Gastrocnemius medialis (tissue), 4 donors: ENCODE measurements at regions not wholly inside any gene's neighbourhood (a gene's known extent, or its start where the extent isn't known, plus 50 kb on each side); places are given as distances from the start of the nearest gene placed in this dataset.

ENCODE experiments used
- ATAC-seq, 2 donors: fragments of 150-250 bp; one replicate each; pipeline ENCODE4 v1.9.1; 2016
- DNase-seq, 2 donors: peaks; one replicate each; pipeline ENCODE4 v3.0.0-alpha.2; 2019
- H3K27ac ChIP-seq, 4 donors: fragments of 200-600 bp; sonication (generic); 1 replicate in 1 of 4; 2 replicates in 3 of 4; pipeline ENCODE4 v1.5.1; 2016 to 2018; ENCODE audit warnings: mild to moderate bottlenecking in 2 of 4, moderate library complexity in 1 of 4
- H3K27me3 ChIP-seq, 3 donors: fragments of 200-600 bp; sonication (generic) in 2 of 3; 1 replicate in 1 of 3; 2 replicates in 2 of 3; pipeline versions ENCODE4 v1.5.1 to v1.6.0; 2016 to 2019; ENCODE audit warnings: mild to moderate bottlenecking in 1 of 3, moderate library complexity in 1 of 3
- H3K36me3 ChIP-seq, 2 donors: fragments of 200-600 bp; sonication (generic) in 1 of 2; one replicate each; pipeline ENCODE4 v1.5.1; 2017 to 2018
- H3K4me1 ChIP-seq, 2 donors: fragments of 200-600 bp; sonication (generic) in 1 of 2; one replicate each; pipeline ENCODE4 v1.5.1; 2016 to 2017; ENCODE audit warnings: mild to moderate bottlenecking in 2 of 2
- H3K4me3 ChIP-seq, 4 donors: fragments of 200-600 bp; sonication (generic) in 3 of 4; 1 replicate in 1 of 4; 2 replicates in 3 of 4; pipeline ENCODE4 v1.5.1; 2016 to 2019; ENCODE audit warnings: mild to moderate bottlenecking in 2 of 4
- H3K9me3 ChIP-seq, 3 donors: fragments of 200-600 bp; sonication (generic) in 2 of 3; 1 replicate in 1 of 3; 2 replicates in 2 of 3; pipeline ENCODE4 v1.5.1; 2016 to 2019
- POLR2A ChIP-seq, 2 donors: fragments of 450-650 bp; IDR thresholded peaks; one replicate each; pipeline ENCODE4 v1.6.1; 2017; ENCODE audit warnings: antibody characterized with exemption in 2 of 2, mild to moderate bottlenecking in 2 of 2, moderate library complexity in 2 of 2
- in situ Hi-C, 4 donors: fragments of 200-750 bp; cut with MboI; loops; one replicate each; pipeline versions ENCODE4 v1.15.0 to v1.8.0; 2017; ENCODE audit warnings: low sequenced_read_pairs in 4 of 4
- intact Hi-C: fragments of 100-400 bp; cut with DNase I; formaldehyde crosslinking; loops from one replicate; pipeline ENCODE4 v1.15.1; 2023; ENCODE audit warnings: low total_unique reads
- TF ChIP-seq, protein P1 (sequence below), 5 experiments: fragments of 450-650 bp in 3 of 5; fragments of 200-600 bp in 2 of 5; sonication (generic) in 2 of 5; IDR thresholded peaks in 4 of 5; conservative IDR thresholded peaks in 1 of 5; 1 replicate in 4 of 5; 2 replicates in 1 of 5; pipeline ENCODE4 v1.5.1; 2016 to 2019; ENCODE audit warnings: antibody characterized with exemption in 5 of 5, mild to moderate bottlenecking in 3 of 5, moderate library complexity in 3 of 5

DNA sequence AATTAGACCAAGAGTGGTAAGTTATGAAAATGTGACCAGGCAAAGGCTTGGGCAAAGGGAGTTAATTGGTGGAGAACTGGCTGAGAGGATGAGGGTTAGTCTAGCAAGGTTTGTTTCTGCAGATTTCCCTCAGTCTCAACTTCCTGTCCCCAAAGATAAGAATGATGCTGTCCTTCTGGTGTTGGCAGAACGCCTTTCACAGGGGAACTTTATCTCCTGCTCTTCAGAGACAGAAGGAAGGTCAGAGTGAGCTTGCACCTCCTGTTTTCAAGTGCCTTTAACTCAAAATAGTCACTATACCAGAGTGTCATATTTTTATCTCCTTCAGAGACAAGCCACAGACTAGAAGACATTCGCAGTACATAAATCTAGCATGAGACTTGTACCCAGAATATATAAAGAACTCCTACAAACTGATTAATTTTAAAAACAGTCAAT, 95.7 kb downstream of the TEX51 start:
- DNase-seq (no peak), ATAC-seq (no peak)
- in situ Hi-C loops (no loop called here), intact Hi-C loops (no loop called here)
- no peaks in the 10 kb centered on the region for H3K4me1 ChIP-seq
- H3K27ac ChIP-seq, result no peak overlapping the region
- H3K27me3 ChIP-seq, result no peaks in the 10 kb centered on the region
- H3K4me3 ChIP-seq, result no peak overlapping the region
- TF ChIP-seq POLR2A (IDR thresholded peaks at IDR 0.05), result no peak
- TF ChIP-seq, protein P1, sequence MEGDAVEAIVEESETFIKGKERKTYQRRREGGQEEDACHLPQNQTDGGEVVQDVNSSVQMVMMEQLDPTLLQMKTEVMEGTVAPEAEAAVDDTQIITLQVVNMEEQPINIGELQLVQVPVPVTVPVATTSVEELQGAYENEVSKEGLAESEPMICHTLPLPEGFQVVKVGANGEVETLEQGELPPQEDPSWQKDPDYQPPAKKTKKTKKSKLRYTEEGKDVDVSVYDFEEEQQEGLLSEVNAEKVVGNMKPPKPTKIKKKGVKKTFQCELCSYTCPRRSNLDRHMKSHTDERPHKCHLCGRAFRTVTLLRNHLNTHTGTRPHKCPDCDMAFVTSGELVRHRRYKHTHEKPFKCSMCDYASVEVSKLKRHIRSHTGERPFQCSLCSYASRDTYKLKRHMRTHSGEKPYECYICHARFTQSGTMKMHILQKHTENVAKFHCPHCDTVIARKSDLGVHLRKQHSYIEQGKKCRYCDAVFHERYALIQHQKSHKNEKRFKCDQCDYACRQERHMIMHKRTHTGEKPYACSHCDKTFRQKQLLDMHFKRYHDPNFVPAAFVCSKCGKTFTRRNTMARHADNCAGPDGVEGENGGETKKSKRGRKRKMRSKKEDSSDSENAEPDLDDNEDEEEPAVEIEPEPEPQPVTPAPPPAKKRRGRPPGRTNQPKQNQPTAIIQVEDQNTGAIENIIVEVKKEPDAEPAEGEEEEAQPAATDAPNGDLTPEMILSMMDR (IDR thresholded peaks at IDR 0.05 in 4 of 5, conservative IDR thresholded peaks at IDR 0.05 in 1 of 5), result no peak
- H3K9me3 ChIP-seq, result no peaks in the 10 kb centered on the region
- H3K36me3 ChIP-seq, result no peaks in the 10 kb centered on the region

GRCh38 chr2:126995621-126996377, 97.1 kb downstream of the TEX51 start:
- ATAC-seq, result no peak
- TF ChIP-seq POLR2A (IDR thresholded peaks at IDR 0.05), result no peak
- TF ChIP-seq, protein P1 (IDR thresholded peaks at IDR 0.05 in 4 of 5, conservative IDR thresholded peaks at IDR 0.05 in 1 of 5), result no peak
- in situ Hi-C loops (no loop called here), intact Hi-C loops (no loop called here)
- no peak overlapping the region for H3K4me3 ChIP-seq
- no peaks in the 10 kb centered on the region for H3K4me1 ChIP-seq
- no peak overlapping the region for H3K27ac ChIP-seq
- no peaks in the 10 kb centered on the region for H3K9me3 ChIP-seq
- H3K36me3 ChIP-seq, result no peaks in the 10 kb centered on the region
- DNase-seq, result no peak
- H3K27me3 ChIP-seq, result no peaks in the 10 kb centered on the region

- Histone ChIP-seq H3K4me1 (no peaks in the 10 kb centered on the region), H3K4me3 (no peak overlapping the region), H3K27ac (no peak overlapping the region), H3K36me3 (no peaks in the 10 kb centered on the region), H3K27me3 (no peaks in the 10 kb centered on the region), H3K9me3 (no peaks in the 10 kb centered on the region)
- in situ Hi-C loops, result no loop called here
- TF ChIP-seq, protein P1 (IDR thresholded peaks at IDR 0.05 in 4 of 5, conservative IDR thresholded peaks at IDR 0.05 in 1 of 5), result no peak
- no peak for TF ChIP-seq POLR2A (IDR thresholded peaks at IDR 0.05)
- no peak for DNase-seq
- no peak for ATAC-seq
- intact Hi-C loops, result no loop called here
Measured at GRCh38 chr2:126996378-126996699, 97.6 kb downstream of the TEX51 start.
